Thymus (tissue), 11 donors: ENCODE measurements at regions not wholly inside any gene's neighbourhood (a gene's known extent, or its start where the extent isn't known, plus 50 kb on each side); places are given as distances from the start of the nearest gene placed in this dataset.
"Not testable (repeated sequence)": the region's sequence is repeated elsewhere in the genome, so short reads cannot be mapped to it uniquely, and the experiment has no call there.

Experiments used
- DNase-seq, 9 donors: peaks; one replicate each; pipeline ENCODE4 v3.0.0-alpha.2; 2013; ENCODE audit warnings: low spot score in 9 of 9, low read depth in 6 of 9, missing footprints in 1 of 9
- H3K27ac ChIP-seq, 2 donors: one replicate each; pipeline ENCODE4 v1.5.1; 2013; ENCODE audit warnings: control low read depth in 1 of 2, low read depth in 1 of 2, low read length in 1 of 2, mild to moderate bottlenecking in 1 of 2, moderate library complexity in 1 of 2
- H3K27me3 ChIP-seq, 2 donors: one replicate each; pipeline ENCODE4 v1.5.1; 2013; ENCODE audit warnings: low read length in 1 of 2; ENCODE audit not compliant: control insufficient read depth in 2 of 2, insufficient read depth in 1 of 2
- H3K36me3 ChIP-seq, 2 donors: one replicate each; pipeline ENCODE4 v1.5.1; 2013; ENCODE audit warnings: low read length in 1 of 2, mild to moderate bottlenecking in 1 of 2, moderate library complexity in 1 of 2; ENCODE audit not compliant: control insufficient read depth in 2 of 2, insufficient read depth in 2 of 2
- H3K4me1 ChIP-seq, 2 donors: one replicate each; pipeline ENCODE4 v1.5.1; 2013; ENCODE audit warnings: low read length in 2 of 2; ENCODE audit not compliant: control insufficient read depth in 2 of 2, insufficient read depth in 2 of 2
- H3K4me3 ChIP-seq, 2 donors: one replicate each; pipeline ENCODE4 v1.5.1; 2013; ENCODE audit warnings: low read length in 2 of 2, control low read depth in 1 of 2, mild to moderate bottlenecking in 1 of 2
- H3K9me3 ChIP-seq, 2 donors: one replicate each; pipeline ENCODE4 v1.5.1; 2013; ENCODE audit warnings: low read length in 1 of 2, mild to moderate bottlenecking in 1 of 2; ENCODE audit not compliant: control insufficient read depth in 2 of 2, insufficient read depth in 1 of 2
- WGBS: extraction: QIAGEN DNeasy Blood & Tissue Kit; methylation state at CpG from one replicate; pipeline ENCODE4 v1.1.7; 2013; 5-methylcytosine and 5-hydroxymethylcytosine counted together
- donor health status: healthy.

GRCh38 chr1:104061637-104062036 lies 311.9 kb downstream of the AMY1C start:
- 79% methylated on average over 3 of the region's 3 CpGs for WGBS

GRCh38 chr1:104064399-104064798 lies 314.7 kb downstream of the AMY1C start:
- Histone ChIP-seq H3K9me3 (peaks cover 0 to 2% of the 10 kb centered on the region in 2 donors), H3K27me3 (no peaks in the 10 kb centered on the region), H3K27ac (no peak overlapping the region), H3K4me1 (no peaks in the 10 kb centered on the region), H3K36me3 (no peaks in the 10 kb centered on the region), H3K4me3 (no peak overlapping the region)
- no peak for DNase-seq

More at GRCh38 chr1:104061637-104062036, 311.9 kb downstream of the AMY1C start:
- H3K27me3 ChIP-seq, DNase-seq, H3K27ac ChIP-seq, H3K4me3 ChIP-seq, H3K36me3 ChIP-seq, H3K4me1 ChIP-seq: not testable (repeated sequence)
- H3K9me3 ChIP-seq: peaks cover 2 to 11% of the 10 kb centered on the region in 2 donors

GRCh38 chr1:104072915-104073371 lies 323.2 kb downstream of the AMY1C start:
- Histone ChIP-seq H3K4me3 (no peak overlapping the region), H3K36me3 (no peaks in the 10 kb centered on the region), H3K27me3 (no peaks in the 10 kb centered on the region), H3K9me3 (peaks cover 0 to 8% of the 10 kb centered on the region in 2 donors), H3K27ac (no peak overlapping the region), H3K4me1 (no peaks in the 10 kb centered on the region)
- 92% methylated on average over 23 of the region's 23 CpGs for WGBS
- no peak for DNase-seq

- peaks cover 0 to 5% of the 10 kb centered on the region in 2 donors for H3K9me3 ChIP-seq
- DNase-seq: no peak
- H3K27me3 ChIP-seq: no peaks in the 10 kb centered on the region
- 94% methylated on average over 19 of the region's 19 CpGs for whole genome bisulfite sequencing
- H3K4me1 ChIP-seq: no peaks in the 10 kb centered on the region
- H3K36me3 ChIP-seq: no peaks in the 10 kb centered on the region
- no peak overlapping the region for H3K4me3 ChIP-seq
- H3K27ac ChIP-seq: no peak overlapping the region
These were observed 323.8 kb downstream of the AMY1C start for GRCh38 chr1:104073463-104073902.

GRCh38 chr1:104082221-104082620 lies 332.5 kb downstream of the AMY1C start:
- no peaks in the 10 kb centered on the region for H3K36me3 ChIP-seq
- DNase-seq: no peak
- no peaks in the 10 kb centered on the region for H3K9me3 ChIP-seq
- no peaks in the 10 kb centered on the region for H3K27me3 ChIP-seq
- no peaks in the 10 kb centered on the region for H3K4me1 ChIP-seq
- no peak overlapping the region for H3K4me3 ChIP-seq
- no peak overlapping the region for H3K27ac ChIP-seq
- WGBS: 88% methylated on average over 2 of the region's 2 CpGs

GRCh38 chr1:104084380-104084779 lies 334.7 kb downstream of the AMY1C start:
- H3K36me3 ChIP-seq: no peaks in the 10 kb centered on the region
- H3K9me3 ChIP-seq: no peaks in the 10 kb centered on the region
- no peak for DNase-seq
- no peak overlapping the region for H3K4me3 ChIP-seq
- H3K27ac ChIP-seq: no peak overlapping the region
- H3K27me3 ChIP-seq: no peaks in the 10 kb centered on the region
- WGBS: 70% methylated on average over 3 of the region's 3 CpGs
- H3K4me1 ChIP-seq: no peaks in the 10 kb centered on the region

- Histone ChIP-seq H3K36me3 (no peaks in the 10 kb centered on the region), H3K27me3 (no peaks in the 10 kb centered on the region), H3K4me3 (no peak overlapping the region), H3K4me1 (no peaks in the 10 kb centered on the region), H3K27ac (no peak overlapping the region), H3K9me3 (no peaks in the 10 kb centered on the region)
- WGBS: 88% methylated on average over 1 of the region's 1 CpG
- DNase-seq: no peak
These were observed 343.0 kb downstream of the AMY1C start for GRCh38 chr1:104092698-104093097.

- H3K36me3 ChIP-seq: no peaks in the 10 kb centered on the region
- no peak overlapping the region for H3K27ac ChIP-seq
- DNase-seq: no peak
- H3K27me3 ChIP-seq: no peaks in the 10 kb centered on the region
- H3K4me1 ChIP-seq: no peaks in the 10 kb centered on the region
- H3K4me3 ChIP-seq: no peak overlapping the region
- no peaks in the 10 kb centered on the region for H3K9me3 ChIP-seq
- WGBS: 75% methylated on average over 3 of the region's 3 CpGs
These were observed 349.1 kb downstream of the AMY1C start for GRCh38 chr1:104098837-104099236.

GRCh38 chr1:104100115-104100514 lies 350.4 kb downstream of the AMY1C start:
- Histone ChIP-seq H3K36me3 (no peaks in the 10 kb centered on the region), H3K4me3 (no peak overlapping the region), H3K27me3 (no peaks in the 10 kb centered on the region), H3K4me1 (no peaks in the 10 kb centered on the region), H3K9me3 (no peaks in the 10 kb centered on the region), H3K27ac (no peak overlapping the region)
- no peak for DNase-seq
- WGBS: 91% methylated on average over 2 of the region's 2 CpGs

- Histone ChIP-seq H3K27me3 (no peaks in the 10 kb centered on the region), H3K4me3 (no peak overlapping the region), H3K27ac (no peak overlapping the region), H3K9me3 (no peaks in the 10 kb centered on the region), H3K36me3 (no peaks in the 10 kb centered on the region), H3K4me1 (no peaks in the 10 kb centered on the region)
- DNase-seq: no peak
- WGBS: 90% methylated on average over 5 of the region's 5 CpGs
These were observed 355.8 kb downstream of the AMY1C start for GRCh38 chr1:104105465-104105864.
